ENCODE measurements at regions not wholly inside any gene's neighbourhood (a gene's known extent, or its start where the extent isn't known, plus 50 kb on each side); places are given as distances from the start of the nearest gene placed in this dataset.

DNA sequence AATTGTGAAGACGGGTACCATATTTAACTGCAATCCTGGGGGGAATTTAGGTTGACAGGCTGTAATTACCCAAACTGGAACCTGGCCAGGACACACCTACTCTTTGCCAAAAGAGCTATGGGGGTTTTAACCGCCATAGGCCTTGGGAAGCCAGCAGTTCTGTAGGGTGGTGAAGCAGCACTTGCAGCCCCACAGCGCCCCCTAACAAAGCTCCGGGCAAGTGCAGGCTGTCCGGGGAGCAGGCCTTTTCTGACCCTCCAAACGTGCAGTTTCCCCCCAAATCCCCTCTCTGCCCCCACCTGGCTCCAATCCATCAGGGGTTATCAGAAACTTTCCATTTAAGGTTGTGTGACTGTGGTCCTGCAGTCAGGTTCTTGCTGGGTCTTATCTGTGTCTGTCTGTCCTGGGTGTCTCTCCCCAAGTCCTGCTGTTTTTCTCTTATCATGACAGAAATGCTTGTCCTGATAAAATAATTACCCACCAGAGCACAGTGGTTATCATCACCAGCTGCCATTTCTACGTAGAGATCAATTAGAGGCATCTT, 350.9 kb downstream of the MID1IP1 start:
- Mint-ChIP-seq H3K9me3 (no peaks in the 10 kb centered on the region), H3K27ac (no peak overlapping the region), H3K27me3 (no peaks in the 10 kb centered on the region), H3K36me3 (no peaks in the 10 kb centered on the region), H3K4me3 (no peak overlapping the region), H3K4me1 (no peaks in the 10 kb centered on the region)
- peak; percentile 46 for DNase-seq
- CTCF ChIA-PET: interaction anchor here (1.3 to 1.7 kb wide), 2 partner anchors 16 to 384 kb away, joined by 3 to 6 read pairs; no protein-coding TSS in a partner anchor

DNA sequence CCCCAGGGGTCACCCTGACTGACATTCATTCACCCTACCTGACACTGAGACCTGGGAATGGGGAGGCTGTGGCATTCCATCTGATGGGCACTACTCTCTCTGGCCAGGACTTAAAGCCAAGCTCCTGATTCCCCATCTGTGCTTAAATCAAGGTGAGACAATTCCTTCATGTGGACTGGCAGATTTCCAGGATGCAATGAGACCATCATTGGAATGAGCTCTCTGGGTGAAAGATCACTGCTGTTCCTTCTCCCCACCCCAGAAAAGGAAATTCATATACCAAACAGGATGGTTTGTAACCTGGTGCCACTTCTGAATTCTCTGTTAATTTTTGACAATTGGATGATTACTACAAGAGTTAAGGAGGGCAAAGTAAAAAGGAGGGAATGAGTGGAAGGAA, 354.8 kb downstream of the MID1IP1 start:
- CTCF ChIA-PET: no interaction called here
- H3K36me3 Mint-ChIP-seq: no peaks in the 10 kb centered on the region
- no peak overlapping the region for H3K4me3 Mint-ChIP-seq
- H3K27ac Mint-ChIP-seq: no peak overlapping the region
- H3K4me1 Mint-ChIP-seq: no peaks in the 10 kb centered on the region
- no peaks in the 10 kb centered on the region for H3K9me3 Mint-ChIP-seq
- peaks cover 8% of the 10 kb centered on the region for H3K27me3 Mint-ChIP-seq
- no peak for DNase-seq

DNA sequence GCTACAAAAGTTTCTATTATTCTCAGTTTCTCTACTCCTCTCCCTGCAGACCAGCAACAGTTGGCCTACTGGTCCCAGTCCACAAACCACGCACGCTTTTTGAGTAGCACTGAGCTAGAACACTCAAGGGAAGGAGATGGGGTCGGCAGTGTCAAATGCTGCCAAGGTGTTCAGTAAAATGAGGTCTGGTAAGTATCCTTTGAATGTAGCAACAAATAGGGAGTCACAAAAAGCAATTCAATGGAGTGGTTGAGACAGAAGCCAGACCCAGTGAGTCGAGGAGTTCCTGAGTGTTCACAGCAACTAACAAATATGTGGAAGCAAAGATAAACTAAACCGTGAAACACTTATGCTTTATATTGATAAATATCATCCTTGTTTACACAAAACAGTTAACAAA, 355.7 kb downstream of the MID1IP1 start:
- peaks cover 4% of the 10 kb centered on the region for H3K4me1 Mint-ChIP-seq
- no peaks in the 10 kb centered on the region for H3K36me3 Mint-ChIP-seq
- no peak overlapping the region for H3K27ac Mint-ChIP-seq
- peaks cover 14% of the 10 kb centered on the region for H3K27me3 Mint-ChIP-seq
- DNase-seq: no peak
- no peaks in the 10 kb centered on the region for H3K9me3 Mint-ChIP-seq
- H3K4me3 Mint-ChIP-seq: no peak overlapping the region
- CTCF ChIA-PET: no interaction called here

DNA sequence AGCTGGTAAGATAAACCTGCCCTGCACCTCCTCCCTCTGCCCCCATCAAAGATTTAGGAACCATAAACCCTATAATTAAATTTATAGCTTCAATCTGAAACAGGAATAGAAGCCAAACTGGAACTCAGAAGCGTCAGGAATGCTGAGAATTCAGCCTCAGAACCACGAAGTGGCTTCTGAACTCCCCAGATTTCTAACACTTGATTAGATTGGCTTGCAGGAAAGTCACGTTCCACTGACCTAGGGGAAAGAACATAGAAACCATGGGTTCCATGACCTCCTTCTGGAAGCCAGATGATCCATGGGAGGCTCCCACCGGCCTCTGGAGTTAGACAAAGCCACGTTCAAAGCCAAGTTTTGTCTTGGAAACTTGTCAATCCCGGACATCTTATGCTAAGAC, 356.5 kb downstream of the MID1IP1 start:
- Mint-ChIP-seq H3K27ac (no peak overlapping the region), H3K36me3 (no peaks in the 10 kb centered on the region), H3K4me3 (no peak overlapping the region), H3K4me1 (peaks cover 6% of the 10 kb centered on the region), H3K27me3 (peaks cover 22% of the 10 kb centered on the region), H3K9me3 (no peaks in the 10 kb centered on the region)
- DNase-seq: no peak
- CTCF ChIA-PET: no interaction called here

DNA sequence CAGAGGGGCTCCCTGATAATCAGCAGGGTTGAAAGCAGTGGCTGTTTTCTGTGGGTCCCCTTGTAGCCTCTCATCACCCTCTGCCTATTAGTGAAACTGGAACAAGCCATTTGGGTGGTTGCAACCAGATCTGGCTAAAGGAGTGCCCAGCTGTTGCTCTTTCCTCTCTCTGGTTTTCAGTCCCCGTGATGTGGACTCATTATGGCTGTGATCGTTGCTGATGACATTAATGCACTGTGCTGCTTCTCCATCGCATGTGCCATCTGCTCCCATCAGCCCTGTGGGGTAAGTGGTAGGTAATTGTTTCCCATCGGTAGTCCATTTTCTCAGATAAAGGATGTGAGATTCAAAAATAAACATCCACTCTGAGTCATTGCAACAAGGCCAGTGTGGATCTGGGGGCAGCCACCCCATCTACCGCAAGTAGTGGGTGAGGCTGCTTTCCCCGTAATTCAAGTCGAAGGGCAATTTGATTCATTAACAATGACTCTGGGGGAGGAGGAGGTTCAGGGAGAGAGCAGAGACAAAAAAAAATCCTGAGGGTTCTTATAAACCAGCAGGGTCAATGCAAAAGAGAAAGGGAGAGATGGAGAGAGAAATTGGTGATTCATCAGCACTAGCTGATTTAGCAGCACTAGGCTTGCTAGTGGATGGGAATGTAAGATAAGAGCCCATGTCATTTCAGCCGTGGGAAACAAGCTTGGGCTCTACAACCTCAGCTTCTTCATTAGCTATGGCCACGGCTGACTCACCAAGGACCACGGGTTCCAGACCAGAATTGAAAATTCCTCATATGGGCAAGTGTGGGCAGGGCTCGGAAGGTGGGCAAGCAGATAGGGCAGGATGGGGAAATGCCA, 357.8 kb downstream of the MID1IP1 start:
- Mint-ChIP-seq H3K4me1 (peaks cover 10% of the 10 kb centered on the region), H3K4me3 (no peak overlapping the region), H3K36me3 (no peaks in the 10 kb centered on the region), H3K9me3 (no peaks in the 10 kb centered on the region), H3K27ac (no peak overlapping the region), H3K27me3 (peaks cover 27% of the 10 kb centered on the region)
- CTCF ChIA-PET: interaction anchor here (0.8 to 0.9 kb wide), 2 partner anchors 9 to 174 kb away, joined by 3 read pairs; no protein-coding TSS in a partner anchor
- DNase-seq: no peak

DNA sequence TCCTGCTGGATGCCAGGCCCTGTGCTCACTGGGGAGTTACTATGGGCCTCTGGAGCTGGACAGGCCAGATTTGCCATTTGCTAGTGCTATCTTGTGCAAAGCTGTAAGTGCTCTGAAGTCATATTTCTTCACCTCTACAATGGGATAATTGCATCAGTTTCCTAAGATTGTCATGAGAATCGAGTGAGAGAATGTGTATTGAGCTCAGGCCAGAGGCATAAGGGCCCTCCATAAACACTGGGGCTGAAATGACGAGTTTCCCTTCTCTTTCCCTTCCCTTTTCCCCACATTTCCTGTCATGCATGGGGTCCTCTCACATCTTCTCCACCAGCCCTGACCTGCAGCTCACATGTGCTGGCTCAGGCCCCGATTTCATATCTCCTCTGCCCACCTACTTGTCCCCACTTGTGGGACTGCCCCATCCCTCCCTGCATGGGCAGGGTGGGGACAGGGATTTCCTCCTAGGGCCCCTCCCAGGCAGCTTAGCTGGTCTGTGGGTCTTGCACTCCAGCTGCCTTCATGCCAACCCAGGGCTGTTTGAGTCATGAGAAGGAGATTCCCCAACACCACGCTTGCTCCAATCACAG, 358.8 kb downstream of the MID1IP1 start:
- H3K36me3 Mint-ChIP-seq: no peaks in the 10 kb centered on the region
- DNase-seq: no peak
- peaks cover 31% of the 10 kb centered on the region for H3K27me3 Mint-ChIP-seq
- CTCF ChIA-PET: interaction anchor here (0.5 to 0.9 kb wide), 3 partner anchors 10 to 1073 kb away, joined by 3 read pairs; no protein-coding TSS in a partner anchor
- H3K9me3 Mint-ChIP-seq: no peaks in the 10 kb centered on the region
- H3K4me1 Mint-ChIP-seq: peaks cover 10% of the 10 kb centered on the region
- no peak overlapping the region for H3K4me3 Mint-ChIP-seq
- H3K27ac Mint-ChIP-seq: no peak overlapping the region

DNA sequence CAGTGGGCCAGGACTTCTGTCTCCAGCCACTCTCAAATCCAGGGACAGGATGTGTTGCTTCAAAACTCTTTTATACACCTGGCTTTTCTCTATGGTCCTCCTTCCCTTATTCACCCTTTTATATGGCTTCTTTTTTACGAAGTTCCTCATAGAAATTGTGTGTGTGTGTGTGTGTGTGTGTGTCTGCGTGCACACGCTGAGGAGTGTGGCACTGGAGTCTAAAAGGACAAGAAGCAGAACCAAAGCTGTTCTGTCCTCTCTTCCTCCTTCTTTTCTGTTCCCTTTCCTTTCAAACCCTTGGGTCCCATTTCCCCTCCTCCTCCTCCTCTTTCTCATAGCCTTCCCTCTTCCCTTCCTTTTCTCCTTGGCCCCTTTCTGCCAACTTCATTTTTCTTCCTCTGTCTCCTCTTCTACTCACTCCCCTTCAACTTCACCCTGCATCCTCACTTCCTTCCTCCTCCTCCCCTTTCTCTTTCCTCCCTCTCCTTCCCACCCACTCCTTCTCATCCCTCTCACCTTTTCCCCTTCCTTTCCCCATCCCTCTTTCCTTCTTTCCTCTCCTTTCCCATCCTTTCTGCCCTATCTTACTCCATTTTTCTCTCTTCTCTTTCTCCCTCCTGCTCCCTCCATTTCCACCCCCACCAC, 360.5 kb downstream of the MID1IP1 start:
- Mint-ChIP-seq H3K9me3 (no peaks in the 10 kb centered on the region), H3K4me1 (peaks cover 10% of the 10 kb centered on the region), H3K4me3 (no peak overlapping the region), H3K27ac (no peak overlapping the region), H3K27me3 (peaks cover 31% of the 10 kb centered on the region), H3K36me3 (no peaks in the 10 kb centered on the region)
- CTCF ChIA-PET: interaction anchor here (0.9 to 2.5 kb wide), 4 partner anchors 23 to 169 kb away, joined by 3 to 8 read pairs (median 4); no protein-coding TSS in a partner anchor
- no peak for DNase-seq

DNA sequence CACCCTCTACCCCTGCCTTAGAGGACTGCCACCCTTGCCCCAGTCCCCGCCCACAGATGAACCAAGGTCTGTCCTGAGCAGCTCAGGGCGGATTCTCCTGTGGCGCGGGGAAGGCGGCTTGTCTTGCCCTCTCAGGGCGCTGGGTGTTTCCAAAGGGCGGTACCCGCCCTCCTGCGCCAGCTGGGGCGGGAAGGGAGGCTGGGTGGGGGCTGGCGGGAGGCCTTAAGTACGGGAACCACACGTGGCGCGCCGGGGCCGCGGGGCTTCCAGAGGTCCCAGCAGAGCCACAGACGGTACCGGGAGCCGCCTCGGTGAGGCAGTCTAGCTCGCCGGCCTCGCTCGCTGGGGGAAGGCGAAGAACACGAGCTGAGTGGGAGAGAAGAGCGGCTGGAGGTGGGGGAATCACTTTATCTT, 361.1 kb downstream of the MID1IP1 start:
- no peak overlapping the region for H3K27ac Mint-ChIP-seq
- peaks cover 31% of the 10 kb centered on the region for H3K27me3 Mint-ChIP-seq
- CTCF ChIA-PET: interaction anchor here (0.9 to 2.5 kb wide), 6 partner anchors 24 to 168 kb away, joined by 3 to 15 read pairs (median 4); no protein-coding TSS in a partner anchor
- peak overlapping the region; percentile 5 for H3K4me3 Mint-ChIP-seq
- H3K9me3 Mint-ChIP-seq: no peaks in the 10 kb centered on the region
- H3K4me1 Mint-ChIP-seq: peaks cover 11% of the 10 kb centered on the region
- no peaks in the 10 kb centered on the region for H3K36me3 Mint-ChIP-seq
- peak; percentile 41 for DNase-seq

DNA sequence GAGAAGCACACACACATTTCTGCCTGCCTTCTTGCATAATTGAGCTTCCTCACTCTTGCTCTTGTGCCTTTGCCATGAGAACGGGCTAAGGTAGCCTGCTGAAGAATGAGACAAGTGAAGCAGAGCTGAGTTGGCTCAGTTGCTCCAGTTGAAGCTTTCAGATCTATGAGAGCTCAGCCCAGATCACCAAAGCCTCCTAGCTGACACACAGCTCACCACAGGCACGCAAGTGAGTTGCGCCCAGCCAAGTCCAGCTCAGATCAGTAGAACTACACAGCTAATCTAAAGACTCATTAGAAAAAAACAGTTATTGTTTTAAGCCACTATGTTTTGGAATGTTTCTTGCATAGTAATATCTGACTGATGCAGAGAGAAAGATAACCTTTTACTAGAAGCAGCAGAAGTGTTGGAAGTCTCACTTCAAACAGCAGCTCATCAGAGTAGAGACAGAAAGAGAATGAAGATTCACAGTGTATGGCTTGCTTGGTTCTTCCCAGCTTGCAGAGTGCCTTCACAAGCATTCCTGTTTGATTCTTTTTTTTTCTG, 362.4 kb downstream of the MID1IP1 start:
- CTCF ChIA-PET: interaction anchor here (1.1 to 2.5 kb wide), 8 partner anchors 9 to 104 kb away, joined by 3 to 15 read pairs (median 4); no protein-coding TSS in a partner anchor
- Mint-ChIP-seq H3K9me3 (no peaks in the 10 kb centered on the region), H3K27ac (no peak overlapping the region), H3K36me3 (no peaks in the 10 kb centered on the region), H3K4me3 (no peak overlapping the region), H3K4me1 (peaks cover 18% of the 10 kb centered on the region), H3K27me3 (peaks cover 23% of the 10 kb centered on the region)
- no peak for DNase-seq

DNA sequence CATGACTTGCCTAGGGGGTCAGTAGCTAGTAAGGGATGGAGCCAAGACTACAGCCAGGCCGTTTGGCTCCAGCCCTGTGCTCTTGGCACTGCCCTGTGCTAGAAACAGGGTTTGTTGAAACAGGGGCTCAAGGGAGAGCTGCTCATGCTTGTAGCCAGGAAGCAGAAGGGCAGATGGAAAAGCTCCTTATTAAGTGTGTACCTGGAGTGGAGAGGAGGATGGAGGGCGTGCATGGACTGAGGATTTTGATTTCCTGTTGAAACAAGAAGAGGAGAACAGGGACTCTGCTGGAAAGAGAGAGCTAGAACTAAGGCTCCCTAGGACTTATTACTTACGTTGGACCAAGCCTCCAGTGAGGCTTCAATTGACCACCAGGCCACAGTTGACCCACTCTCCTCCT, 363.0 kb downstream of the MID1IP1 start:
- Mint-ChIP-seq H3K9me3 (no peaks in the 10 kb centered on the region), H3K27ac (no peak overlapping the region), H3K36me3 (no peaks in the 10 kb centered on the region), H3K27me3 (peaks cover 23% of the 10 kb centered on the region), H3K4me3 (no peak overlapping the region), H3K4me1 (peaks cover 18% of the 10 kb centered on the region)
- no peak for DNase-seq
- CTCF ChIA-PET: interaction anchor here (1.1 to 2.5 kb wide), 6 partner anchors 9 to 90 kb away, joined by 3 to 15 read pairs (median 6); no protein-coding TSS in a partner anchor

DNA sequence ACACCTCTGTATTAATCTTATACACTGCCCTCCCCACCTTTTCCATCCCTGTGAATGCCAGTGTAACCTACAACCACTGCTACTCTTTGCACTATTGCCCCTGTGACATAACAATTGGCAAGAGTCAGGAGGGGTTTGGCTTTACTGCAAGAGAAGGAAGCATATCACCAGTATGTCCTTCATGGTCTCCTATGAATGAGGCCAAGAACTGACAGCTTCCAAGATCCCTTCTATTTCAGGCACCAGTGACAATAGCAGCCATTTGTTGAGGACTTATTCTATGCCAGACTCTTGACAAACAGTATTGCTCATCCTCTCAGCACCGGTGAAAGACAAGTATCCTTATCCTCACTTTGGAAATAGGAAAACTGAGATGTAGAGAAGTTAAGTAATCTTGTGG, 363.9 kb downstream of the MID1IP1 start:
- Mint-ChIP-seq H3K36me3 (no peaks in the 10 kb centered on the region), H3K27me3 (peaks cover 23% of the 10 kb centered on the region), H3K9me3 (no peaks in the 10 kb centered on the region), H3K4me3 (no peak overlapping the region), H3K4me1 (peaks cover 18% of the 10 kb centered on the region), H3K27ac (no peak overlapping the region)
- CTCF ChIA-PET: no interaction called here
- no peak for DNase-seq

DNA sequence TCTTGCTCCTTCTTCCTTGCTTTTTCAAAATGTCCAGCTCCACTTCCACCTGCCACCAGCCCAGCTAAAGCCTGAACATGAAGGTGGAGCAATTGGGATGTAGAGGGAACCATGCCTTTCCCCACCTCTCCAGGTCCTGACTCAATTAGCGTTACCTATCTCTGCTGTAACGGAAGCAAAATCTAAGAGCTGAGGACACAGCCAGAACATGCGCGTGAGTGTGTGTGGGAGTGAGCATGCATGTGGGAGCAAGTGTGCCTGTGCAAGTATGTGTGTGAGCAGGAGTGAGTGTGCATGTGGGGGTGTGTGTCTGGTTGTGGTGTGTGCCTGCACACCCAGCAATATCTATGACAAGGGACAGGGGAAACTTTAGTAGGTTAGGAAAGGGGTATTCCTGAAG, 364.5 kb downstream of the MID1IP1 start:
- H3K4me1 Mint-ChIP-seq: peaks cover 18% of the 10 kb centered on the region
- H3K27me3 Mint-ChIP-seq: peaks cover 23% of the 10 kb centered on the region
- H3K36me3 Mint-ChIP-seq: no peaks in the 10 kb centered on the region
- H3K27ac Mint-ChIP-seq: no peak overlapping the region
- no peak overlapping the region for H3K4me3 Mint-ChIP-seq
- no peaks in the 10 kb centered on the region for H3K9me3 Mint-ChIP-seq
- CTCF ChIA-PET: interaction anchor here (1.2 kb wide), 1 partner anchor 76 kb away, joined by 3 read pairs; no protein-coding TSS in a partner anchor
- DNase-seq: no peak

DNA sequence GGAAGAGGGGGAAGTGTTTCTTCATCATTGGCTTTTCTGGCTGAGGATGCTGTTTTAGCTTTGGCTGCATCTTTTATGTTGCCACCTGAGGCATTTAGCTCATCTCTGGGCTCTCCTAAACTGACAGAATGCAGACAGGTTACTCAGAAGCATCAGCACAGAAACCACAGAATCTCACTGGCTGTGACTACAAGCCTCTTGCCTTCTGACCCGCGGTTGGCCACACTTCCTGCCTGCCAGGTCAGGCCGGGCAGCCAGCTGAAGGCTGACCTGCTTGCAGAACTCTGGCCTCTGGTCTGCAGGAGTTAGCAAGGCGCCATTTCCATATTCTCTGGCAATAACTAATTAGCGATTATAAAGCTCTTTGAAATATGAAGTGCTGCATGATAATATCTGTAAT, 366.5 kb downstream of the MID1IP1 start:
- Mint-ChIP-seq H3K27me3 (peaks cover 9% of the 10 kb centered on the region), H3K4me3 (no peak overlapping the region), H3K27ac (no peak overlapping the region), H3K9me3 (no peaks in the 10 kb centered on the region), H3K4me1 (peaks cover 12% of the 10 kb centered on the region), H3K36me3 (no peaks in the 10 kb centered on the region)
- CTCF ChIA-PET: interaction anchor here (1.0 kb wide), 1 partner anchor 34 kb away, joined by 3 read pairs; no protein-coding TSS in a partner anchor
- no peak for DNase-seq

DNA sequence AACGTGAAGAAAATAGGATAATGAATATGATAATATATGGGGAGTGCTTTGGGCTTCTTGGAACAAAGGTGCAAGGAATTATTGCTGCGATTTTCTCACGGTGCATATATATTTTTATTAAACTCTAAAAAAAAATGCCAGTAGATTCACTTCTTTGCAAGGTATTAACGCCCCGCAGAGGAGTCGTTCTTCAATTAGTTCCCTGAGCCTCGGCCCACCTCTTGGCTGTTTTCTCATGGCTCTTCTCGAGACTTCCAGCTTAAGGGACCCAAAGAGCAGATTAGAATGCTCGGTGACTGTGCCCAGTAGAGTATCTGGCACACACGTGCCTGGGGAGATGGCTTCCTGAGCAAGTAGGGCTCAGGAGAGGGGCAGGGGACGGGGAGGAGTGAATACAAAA, 367.4 kb downstream of the MID1IP1 start:
- no peak for DNase-seq
- CTCF ChIA-PET: no interaction called here
- H3K4me1 Mint-ChIP-seq: peaks cover 8% of the 10 kb centered on the region

More for the DNA sequence above, 367.4 kb downstream of the MID1IP1 start:
- Mint-ChIP-seq H3K27ac (no peak overlapping the region), H3K4me3 (no peak overlapping the region), H3K9me3 (no peaks in the 10 kb centered on the region), H3K27me3 (peaks cover 5% of the 10 kb centered on the region), H3K36me3 (no peaks in the 10 kb centered on the region)
